ENCODE measurements at regions not wholly inside any gene's neighbourhood (a gene's known extent, or its start where the extent isn't known, plus 50 kb on each side); places are given as distances from the start of the nearest gene placed in this dataset.

GRCh38 chr18:51383711-51384110 lies 186.2 kb upstream of the MEX3C start:
- no peaks in the 10 kb centered on the region for H3K79me2 ChIP-seq (ENCODE audit: insufficient read depth, low read depth, low read length)
- H3K36me3 ChIP-seq (ENCODE audit: insufficient read depth, low read length) = no peaks in the 10 kb centered on the region
- H3K4me2 ChIP-seq (ENCODE audit: low read length) = no peak overlapping the region
- BruUV-seq (replicated peaks) = no TSS peak
- H3K9me3 ChIP-seq (ENCODE audit: low read length) = no peaks in the 10 kb centered on the region
- H3K4me1 ChIP-seq (ENCODE audit: insufficient read depth, low read length, poor library complexity, severe bottlenecking) = no peaks in the 10 kb centered on the region
- H3K27ac ChIP-seq (ENCODE audit: low read depth, low read length, poor library complexity, severe bottlenecking) = no peak overlapping the region
- TF ChIP-seq EZH2phosphoT487 (IDR thresholded peaks at IDR 0.05; ENCODE audit: borderline replicate concordance, low read depth, low read length) = no peak
- TF ChIP-seq CTCF (conservative IDR thresholded peaks at IDR 0.05; ENCODE audit: low read length) = no peak
- DNase-seq (ENCODE audit: low spot score) = no peak
- no peaks in the 10 kb centered on the region for H4K20me1 ChIP-seq (ENCODE audit: insufficient read depth, low read length)
- no peak overlapping the region for H3K4me3 ChIP-seq (ENCODE audit: low read depth, low read length, poor library complexity, severe bottlenecking)
- ChIA-PET POLR2A (no interaction called here), CTCF (ENCODE audit: unreplicated experiment) (interaction anchor here (0.6 kb wide), 1 partner anchor 23 kb away, joined by 4 read pairs; no protein-coding TSS in a partner anchor)
- intact Hi-C loops (cut with micrococcal nuclease; ENCODE audit: unreplicated experiment) = loop anchor here (5.0 kb wide), 2 partner anchors 106 to 271 kb away; no protein-coding TSS in a partner anchor
- no peak overlapping the region for H2AFZ ChIP-seq (ENCODE audit: low read length)
- H3K9me2 ChIP-seq (ENCODE audit: insufficient read depth, low read length) = no peaks in the 10 kb centered on the region

- no peaks in the 10 kb centered on the region for H4K20me1 ChIP-seq (ENCODE audit: insufficient read depth, low read length)
- H3K4me2 ChIP-seq (ENCODE audit: low read length) = no peak overlapping the region
- ChIA-PET POLR2A (no interaction called here), CTCF (ENCODE audit: unreplicated experiment) (interaction anchor here (0.6 kb wide), 1 partner anchor 67 kb away, joined by 3 read pairs; no protein-coding TSS in a partner anchor)
- no peaks in the 10 kb centered on the region for H3K9me2 ChIP-seq (ENCODE audit: insufficient read depth, low read length)
- no peak overlapping the region for H3K27ac ChIP-seq (ENCODE audit: low read depth, low read length, poor library complexity, severe bottlenecking)
- TF ChIP-seq EZH2phosphoT487 (IDR thresholded peaks at IDR 0.05; ENCODE audit: borderline replicate concordance, low read depth, low read length) (no peak), CTCF (conservative IDR thresholded peaks at IDR 0.05; ENCODE audit: low read length) (no peak)
- H3K36me3 ChIP-seq (ENCODE audit: insufficient read depth, low read length) = no peaks in the 10 kb centered on the region
- BruUV-seq (replicated peaks) = no TSS peak
- H3K9me3 ChIP-seq (ENCODE audit: low read length) = no peaks in the 10 kb centered on the region
- H3K79me2 ChIP-seq (ENCODE audit: insufficient read depth, low read depth, low read length) = no peaks in the 10 kb centered on the region
- no peaks in the 10 kb centered on the region for H3K4me1 ChIP-seq (ENCODE audit: insufficient read depth, low read length, poor library complexity, severe bottlenecking)
- DNase-seq (ENCODE audit: low spot score) = no peak
- H2AFZ ChIP-seq (ENCODE audit: low read length) = no peak overlapping the region
- no peak overlapping the region for H3K4me3 ChIP-seq (ENCODE audit: low read depth, low read length, poor library complexity, severe bottlenecking)
- intact Hi-C loops (cut with micrococcal nuclease; ENCODE audit: unreplicated experiment) = no loop called here
Measured at GRCh38 chr18:51385270-51385669, 187.8 kb upstream of the MEX3C start.

- ChIA-PET CTCF (ENCODE audit: unreplicated experiment) (interaction anchor here (0.6 kb wide), 1 partner anchor 29 kb away, joined by 4 read pairs; no protein-coding TSS in a partner anchor), POLR2A (no interaction called here)
- H3K27ac ChIP-seq (ENCODE audit: low read depth, low read length, poor library complexity, severe bottlenecking) = no peak overlapping the region
- no peaks in the 10 kb centered on the region for H3K4me1 ChIP-seq (ENCODE audit: insufficient read depth, low read length, poor library complexity, severe bottlenecking)
- BruUV-seq (replicated peaks) = no TSS peak
- TF ChIP-seq CTCF (conservative IDR thresholded peaks at IDR 0.05; ENCODE audit: low read length) (no peak), EZH2phosphoT487 (IDR thresholded peaks at IDR 0.05; ENCODE audit: borderline replicate concordance, low read depth, low read length) (no peak)
- no peaks in the 10 kb centered on the region for H3K9me3 ChIP-seq (ENCODE audit: low read length)
- intact Hi-C loops (cut with micrococcal nuclease; ENCODE audit: unreplicated experiment) = no loop called here
- H3K4me2 ChIP-seq (ENCODE audit: low read length) = no peak overlapping the region
- no peak overlapping the region for H2AFZ ChIP-seq (ENCODE audit: low read length)
- H3K79me2 ChIP-seq (ENCODE audit: insufficient read depth, low read depth, low read length) = no peaks in the 10 kb centered on the region
- H4K20me1 ChIP-seq (ENCODE audit: insufficient read depth, low read length) = no peaks in the 10 kb centered on the region
- H3K4me3 ChIP-seq (ENCODE audit: low read depth, low read length, poor library complexity, severe bottlenecking) = no peak overlapping the region
- DNase-seq (ENCODE audit: low spot score) = no peak
- H3K9me2 ChIP-seq (ENCODE audit: insufficient read depth, low read length) = no peaks in the 10 kb centered on the region
- no peaks in the 10 kb centered on the region for H3K36me3 ChIP-seq (ENCODE audit: insufficient read depth, low read length)
Measured at GRCh38 chr18:51390702-51391101, 193.2 kb upstream of the MEX3C start.

All from OCI-LY7 (cell line).